Natural killer cell (primary cell): ENCODE measurements at regions not wholly inside any gene's neighbourhood (a gene's known extent, or its start where the extent isn't known, plus 50 kb on each side); places are given as distances from the start of the nearest gene placed in this dataset.

Experiments
- ATAC-seq, 3 donors: fragments of 150-1000 bp in 2 of 3; fragments of 200-7000 bp in 1 of 3; cut with Tn5 transposase; 1 replicate in 1 of 3; 2 replicates in 2 of 3; pipeline ENCODE4 v1.10.0; 2021; ENCODE audit warnings: mild to moderate bottlenecking in 2 of 3, moderate library complexity in 2 of 3
- DNase-seq, 2 donors: peaks; one replicate each; pipeline versions ENCODE4 v3.0.0 to v3.0.0-alpha.2; 2013 to 2021; ENCODE audit warnings: mixed read lengths in 1 of 2
- H3K27ac ChIP-seq: one replicate; pipeline ENCODE4 v1.5.1; 2013; ENCODE audit warnings: mild to moderate bottlenecking, low read length
- H3K27me3 ChIP-seq: one replicate; pipeline ENCODE4 v1.6.1; 2013; ENCODE audit warnings: low read length; ENCODE audit not compliant: control insufficient read depth, insufficient read depth
- H3K36me3 ChIP-seq: one replicate; pipeline ENCODE4 v1.6.1; 2013; ENCODE audit warnings: low read length; ENCODE audit not compliant: control insufficient read depth, insufficient read depth
- H3K4me1 ChIP-seq: one replicate; pipeline ENCODE4 v1.6.1; 2013; ENCODE audit warnings: low read length; ENCODE audit not compliant: control insufficient read depth, insufficient read depth
- H3K4me3 ChIP-seq: one replicate; pipeline ENCODE4 v1.5.1; 2013; ENCODE audit warnings: low read length
- H3K9me3 ChIP-seq: one replicate; pipeline ENCODE4 v1.6.1; 2013; ENCODE audit warnings: low read length; ENCODE audit not compliant: control insufficient read depth, insufficient read depth
- H3K27ac Mint-ChIP-seq, 2 donors: one replicate each; pipeline ENCODE4 v1.8.0; 2022; ENCODE audit warnings: mild to moderate bottlenecking in 2 of 2, mixed read lengths in 2 of 2, moderate library complexity in 1 of 2
- H3K27me3 Mint-ChIP-seq, 2 donors: one replicate each; pipeline ENCODE4 v1.8.0; 2022; ENCODE audit warnings: low read depth in 2 of 2, mixed read lengths in 2 of 2
- H3K36me3 Mint-ChIP-seq: one replicate; pipeline ENCODE4 v1.8.0; 2022; ENCODE audit warnings: mixed read lengths
- H3K4me1 Mint-ChIP-seq, 2 donors: one replicate each; pipeline ENCODE4 v1.8.0; 2022; ENCODE audit warnings: mixed read lengths in 2 of 2
- H3K4me3 Mint-ChIP-seq: one replicate; pipeline ENCODE4 v1.8.0; 2022; ENCODE audit warnings: mild to moderate bottlenecking, moderate library complexity, mixed read lengths
- H3K9me3 Mint-ChIP-seq, 2 donors: one replicate each; pipeline ENCODE4 v1.8.0; 2022; ENCODE audit warnings: mixed read lengths in 2 of 2
- CTCF ChIP-seq: fragments of 200-600 bp; IDR thresholded peaks from one replicate; pipeline ENCODE4 v1.8.0; 2022; ENCODE audit warnings: antibody characterized with exemption
- WGBS: methylation state at CpG from one replicate; pipeline ENCODE4 v1.1.7; 2013; ENCODE audit warnings: missing lambda C conversion rate; ENCODE audit not compliant: insufficient coverage; 5-methylcytosine and 5-hydroxymethylcytosine counted together
- intact Hi-C: fragments of 100-400 bp; cut with micrococcal nuclease; formaldehyde crosslinking; loops from one replicate; pipeline ENCODE4 v1.14.2; 2022

- Histone ChIP-seq H3K36me3 (no peaks in the 10 kb centered on the region), H3K27me3 (no peaks in the 10 kb centered on the region), H3K27ac (no peak overlapping the region), H3K4me3 (no peak overlapping the region), H3K4me1 (no peaks in the 10 kb centered on the region), H3K9me3 (no peaks in the 10 kb centered on the region)
- no peak overlapping the region for H3K4me3 Mint-ChIP-seq
- H3K4me1 Mint-ChIP-seq: no peaks in the 10 kb centered on the region
- DNase-seq (no peak), ATAC-seq (no peak)
- peaks cover 5 to 7% of the 10 kb centered on the region in 2 donors for H3K9me3 Mint-ChIP-seq
- no peak for TF ChIP-seq CTCF
- no peaks in the 10 kb centered on the region for H3K36me3 Mint-ChIP-seq
- H3K27ac Mint-ChIP-seq: no peak overlapping the region
- intact Hi-C loops: no loop called here
- 91% methylated on average over 2 of the region's 3 CpGs for WGBS
- H3K27me3 Mint-ChIP-seq: no peaks in the 10 kb centered on the region
These were observed 610.0 kb upstream of the MBL2 start for GRCh38 chr10:53382543-53382942.

GRCh38 chr10:53379956-53380355, 607.4 kb upstream of the MBL2 start:
- Mint-ChIP-seq H3K27ac (no peak overlapping the region), H3K36me3 (no peaks in the 10 kb centered on the region), H3K27me3 (no peaks in the 10 kb centered on the region), H3K9me3 (peaks cover 5 to 7% of the 10 kb centered on the region in 2 donors), H3K4me1 (no peaks in the 10 kb centered on the region), H3K4me3 (no peak overlapping the region)
- TF ChIP-seq CTCF: no peak
- Histone ChIP-seq H3K27ac (no peak overlapping the region), H3K36me3 (no peaks in the 10 kb centered on the region), H3K9me3 (no peaks in the 10 kb centered on the region), H3K4me3 (no peak overlapping the region), H3K4me1 (no peaks in the 10 kb centered on the region), H3K27me3 (no peaks in the 10 kb centered on the region)
- intact Hi-C loops: no loop called here
- 88% methylated on average over 1 of the region's 1 CpG for WGBS
- ATAC-seq: no peak
- no peak for DNase-seq

- Mint-ChIP-seq H3K36me3 (peaks cover 17% of the 10 kb centered on the region), H3K4me1 (no peaks in the 10 kb centered on the region), H3K4me3 (no peak overlapping the region), H3K27me3 (no peaks in the 10 kb centered on the region), H3K9me3 (peaks cover 18 to 21% of the 10 kb centered on the region in 2 donors), H3K27ac (no peak overlapping the region)
- Histone ChIP-seq H3K4me3 (no peak overlapping the region), H3K9me3 (peaks cover 11% of the 10 kb centered on the region), H3K27ac (no peak overlapping the region), H3K27me3 (no peaks in the 10 kb centered on the region), H3K4me1 (no peaks in the 10 kb centered on the region), H3K36me3 (no peaks in the 10 kb centered on the region)
- no peak for TF ChIP-seq CTCF
- ATAC-seq (no peak), DNase-seq (no peak)
- intact Hi-C loops: no loop called here
- WGBS: 68% methylated on average over 4 of the region's 4 CpGs
These were observed 597.8 kb upstream of the MBL2 start for GRCh38 chr10:53370347-53370746.

- H3K36me3 ChIP-seq: no peaks in the 10 kb centered on the region
- no peak overlapping the region for H3K4me3 Mint-ChIP-seq
- no peak overlapping the region for H3K27ac ChIP-seq
- intact Hi-C loops: no loop called here
- no peaks in the 10 kb centered on the region for H3K27me3 ChIP-seq
- no peaks in the 10 kb centered on the region for H3K4me1 Mint-ChIP-seq
- H3K36me3 Mint-ChIP-seq: peaks cover 5% of the 10 kb centered on the region
- ATAC-seq (no peak), DNase-seq (no peak)
- H3K4me3 ChIP-seq: no peak overlapping the region
- H3K9me3 ChIP-seq: peaks cover 2% of the 10 kb centered on the region
- no peak overlapping the region for H3K27ac Mint-ChIP-seq
- no peaks in the 10 kb centered on the region for H3K4me1 ChIP-seq
- no peaks in the 10 kb centered on the region for H3K27me3 Mint-ChIP-seq
- H3K9me3 Mint-ChIP-seq: peaks cover 7% of the 10 kb centered on the region in 2 donors
- 83% methylated on average over 1 of the region's 2 CpGs for WGBS
- TF ChIP-seq CTCF: no peak
These were observed 589.4 kb upstream of the MBL2 start for GRCh38 chr10:53361936-53362335.
